HG02642 (cell line): ENCODE measurements at regions not wholly inside any gene's neighbourhood (a gene's known extent, or its start where the extent isn't known, plus 50 kb on each side); places are given as distances from the start of the nearest gene placed in this dataset.

Experiments used
- ATAC-seq: cut with Tn5 transposase; IDR thresholded peaks from one replicate; pipeline ENCODE4 v1.9.1; 2021; ENCODE audit warnings: mild to moderate bottlenecking; ENCODE audit not compliant: unreplicated experiment, poor library complexity

DNA sequence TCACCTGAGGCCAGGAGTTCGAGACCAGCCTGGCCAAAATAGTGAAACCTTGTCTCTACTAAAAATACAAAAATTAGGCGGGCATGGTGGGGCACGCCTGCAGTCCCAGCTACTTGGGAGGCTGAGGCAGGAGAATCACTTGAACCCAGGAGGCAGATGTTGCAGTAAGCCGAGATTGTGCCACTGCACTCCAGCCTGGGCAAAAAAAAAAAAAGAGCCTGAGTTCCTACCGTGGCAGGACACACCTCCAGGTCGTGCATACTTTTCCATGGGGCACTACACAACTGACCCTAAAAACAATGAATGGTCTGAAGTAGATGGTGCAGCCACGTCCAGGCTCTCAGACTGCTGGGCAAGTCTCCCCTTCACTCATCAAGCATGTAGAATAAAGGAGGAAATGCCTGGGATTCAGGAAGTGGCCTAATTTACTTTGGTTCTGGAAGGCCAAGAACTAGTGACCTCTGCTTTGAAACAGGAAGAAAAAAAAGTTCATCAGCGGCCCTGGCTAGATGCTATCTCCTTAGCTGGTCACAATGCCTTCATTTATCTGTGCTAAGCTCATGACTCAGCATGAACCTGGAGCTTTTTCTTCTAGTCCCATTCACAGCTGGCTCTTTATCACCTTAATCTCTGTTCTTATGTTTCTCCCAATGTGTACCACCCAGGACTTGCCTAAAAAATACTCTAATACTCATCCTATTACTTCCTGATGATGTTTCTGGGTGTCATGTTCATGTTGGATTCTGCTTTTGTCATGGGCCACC is 55.8 kb upstream of the OR6J1 start:
- ATAC-seq, result no peak

DNA sequence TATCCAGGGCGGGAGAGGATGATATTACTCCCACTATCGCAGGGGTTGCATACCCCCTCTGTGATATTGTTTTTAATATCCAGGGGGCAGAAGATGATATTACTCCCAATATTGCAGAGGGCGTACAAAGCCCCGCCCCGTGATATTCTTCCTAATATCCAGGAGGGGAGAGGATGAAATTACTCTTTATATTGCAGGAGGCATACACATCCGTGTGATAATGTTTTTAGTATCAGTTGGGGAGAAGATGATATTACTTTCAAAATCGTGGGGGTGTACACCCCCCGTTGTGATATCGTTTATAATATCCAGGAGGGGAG is 52.9 kb upstream of the OXA1L start:
- peak; percentile 10 for ATAC-seq

DNA sequence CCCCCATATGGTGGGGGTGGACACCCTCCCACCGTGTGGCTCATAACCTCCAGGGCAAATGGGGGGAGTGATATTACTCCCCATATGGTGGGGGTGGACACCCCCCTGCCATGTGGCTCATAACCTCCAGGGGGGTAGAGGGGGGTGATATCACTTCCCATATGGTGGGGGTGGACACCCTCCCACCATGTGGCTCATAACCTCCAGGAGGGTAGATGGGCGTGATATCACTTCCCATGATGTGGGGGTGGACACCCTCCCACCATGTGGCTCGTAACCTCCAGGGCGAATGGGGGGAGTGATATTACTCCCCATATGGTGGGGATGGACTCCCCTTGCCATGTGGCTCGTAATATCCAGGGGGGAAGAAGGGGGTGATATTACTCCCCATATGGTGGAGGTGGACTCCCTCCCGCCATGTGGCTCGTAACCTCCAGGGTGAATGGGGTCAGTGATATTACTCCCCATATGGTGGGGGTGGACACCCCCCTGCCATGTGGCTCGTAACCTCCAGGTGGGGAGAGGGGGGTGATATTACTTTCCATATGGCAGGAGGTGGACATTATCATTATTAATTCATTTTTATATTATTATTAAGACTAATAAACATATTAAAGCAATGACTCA is 51.2 kb upstream of the OXA1L start:
- no peak for ATAC-seq

DNA sequence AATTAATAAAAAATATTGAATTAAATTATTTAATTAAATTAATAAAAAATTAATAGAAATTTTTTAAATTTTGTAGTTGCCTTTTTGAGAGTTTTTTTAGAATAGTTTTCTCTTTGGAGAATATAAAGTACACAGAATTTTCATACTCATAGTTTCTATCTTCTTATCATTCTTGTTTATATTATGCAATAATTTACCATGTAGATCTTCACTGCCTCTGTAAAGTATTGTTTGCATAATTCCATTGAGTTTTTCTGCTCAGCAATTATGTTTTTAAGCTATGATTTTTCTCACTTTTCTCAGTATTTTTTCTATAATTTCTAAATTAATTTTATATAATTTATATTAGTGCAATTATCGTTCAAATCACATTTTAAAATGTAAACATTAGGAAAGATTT is 50.6 kb upstream of the OXA1L start:
- ATAC-seq, result no peak
